Activated CD4-positive, CD25-positive, alpha-beta regulatory T cell treated with anti-CD3 and anti-CD28 coated beads, Interleukin-2, amount 50 U/mL, for 24 hours (primary cell): ENCODE measurements at regions not wholly inside any gene's neighbourhood (a gene's known extent, or its start where the extent isn't known, plus 50 kb on each side); places are given as distances from the start of the nearest gene placed in this dataset.
"Not testable (repeated sequence)": the region's sequence is repeated elsewhere in the genome, so short reads cannot be mapped to it uniquely, and the experiment has no call there.

Experiments used
- ATAC-seq, 2 donors: fragments of 150-1000 bp; cut with Tn5 transposase; one replicate each; pipeline ENCODE4 v1.10.0; 2021; ENCODE audit warnings: mild to moderate bottlenecking in 1 of 2, moderate library complexity in 1 of 2

DNA sequence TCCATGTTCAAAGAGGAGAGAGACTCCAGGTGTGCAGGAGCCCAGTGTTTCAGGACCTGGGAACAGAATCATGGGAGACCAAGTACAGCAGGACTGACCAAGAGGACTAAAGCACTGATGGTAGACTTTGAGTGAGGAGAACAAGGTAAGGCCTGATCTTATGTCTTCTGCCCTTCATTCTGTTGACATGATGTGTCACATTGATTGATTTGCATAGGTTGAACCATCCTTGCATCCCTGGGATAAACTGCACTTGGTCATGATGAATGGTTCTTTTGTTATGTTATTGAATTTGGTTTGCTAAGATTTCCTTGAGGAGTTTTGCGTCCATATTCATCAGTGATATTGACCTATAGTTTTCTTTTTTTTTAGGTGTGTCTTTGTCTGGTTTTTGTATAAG, 497.0 kb downstream of the TMEM121 start:
- no peak for ATAC-seq

DNA sequence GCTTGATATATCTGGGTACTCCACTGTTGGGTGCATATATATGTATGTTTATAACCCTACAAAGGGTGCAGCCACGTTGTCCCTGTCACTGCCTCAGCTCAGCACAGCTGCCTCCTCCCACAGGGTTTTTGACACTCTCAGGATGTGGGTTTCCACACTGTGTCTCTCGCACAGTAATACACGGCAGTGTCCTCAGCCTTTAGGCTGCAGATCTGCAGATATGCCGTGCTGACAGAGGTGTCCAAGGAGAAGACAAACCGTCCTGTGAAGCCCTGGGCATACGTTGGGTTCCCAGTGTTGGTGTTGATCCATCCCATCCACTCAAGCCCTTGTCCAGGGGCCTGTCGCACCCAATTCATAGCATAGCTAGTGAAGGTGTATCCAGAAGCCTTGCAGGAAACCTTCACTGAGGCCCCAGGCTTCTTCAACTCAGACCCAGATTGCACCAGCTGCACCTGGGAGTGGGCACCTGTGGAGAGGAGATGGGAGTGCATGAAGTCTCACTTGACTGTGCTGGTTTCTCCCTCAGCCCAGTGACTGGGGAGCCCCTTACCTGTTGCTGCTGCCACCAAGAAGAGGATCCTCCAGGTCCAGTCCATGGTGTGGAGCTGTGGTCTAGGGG, 498.7 kb downstream of the TMEM121 start:
- peak in 1 of 2 donors; percentile 69 for ATAC-seq

DNA sequence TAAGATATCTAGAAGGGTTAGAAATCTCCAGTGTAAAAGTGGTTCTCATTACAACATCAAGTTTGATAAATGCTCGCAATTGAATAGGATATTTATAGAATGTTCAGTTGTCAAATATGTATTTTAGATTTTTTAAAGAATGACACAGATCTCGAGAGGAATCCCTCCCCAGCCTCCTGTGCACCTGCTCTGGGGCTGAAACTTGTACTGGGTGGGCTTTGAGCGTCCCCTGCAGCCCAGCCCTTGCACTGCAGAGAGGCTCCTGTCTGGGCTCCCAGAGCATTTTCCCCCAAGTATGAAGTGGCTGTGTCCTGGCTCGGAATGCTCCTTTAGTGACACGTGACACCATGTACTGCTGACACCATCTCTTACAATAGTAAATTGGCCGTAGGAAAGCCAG, 499.6 kb downstream of the TMEM121 start:
- no peak for ATAC-seq

DNA sequence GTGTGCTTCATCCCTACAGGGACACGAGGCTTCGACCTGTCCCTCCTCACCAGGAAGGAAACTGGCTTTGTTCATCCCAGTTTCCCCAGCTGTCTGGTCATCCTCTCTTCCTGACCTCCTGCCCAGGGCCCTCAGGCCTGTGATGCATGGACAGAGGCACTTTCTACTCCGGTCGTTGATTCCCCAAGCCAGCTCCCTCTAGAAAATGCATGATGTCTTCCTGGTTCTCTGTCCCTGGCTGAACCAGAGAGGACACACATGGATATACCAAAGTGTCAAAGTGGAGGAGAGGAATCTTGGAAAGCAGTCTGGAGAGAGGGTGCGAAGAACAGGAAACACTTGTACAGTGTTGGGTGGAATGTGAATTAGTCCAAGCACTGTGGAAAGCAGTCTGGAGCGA, 501.4 kb downstream of the TMEM121 start:
- ATAC-seq: not testable (repeated sequence)

DNA sequence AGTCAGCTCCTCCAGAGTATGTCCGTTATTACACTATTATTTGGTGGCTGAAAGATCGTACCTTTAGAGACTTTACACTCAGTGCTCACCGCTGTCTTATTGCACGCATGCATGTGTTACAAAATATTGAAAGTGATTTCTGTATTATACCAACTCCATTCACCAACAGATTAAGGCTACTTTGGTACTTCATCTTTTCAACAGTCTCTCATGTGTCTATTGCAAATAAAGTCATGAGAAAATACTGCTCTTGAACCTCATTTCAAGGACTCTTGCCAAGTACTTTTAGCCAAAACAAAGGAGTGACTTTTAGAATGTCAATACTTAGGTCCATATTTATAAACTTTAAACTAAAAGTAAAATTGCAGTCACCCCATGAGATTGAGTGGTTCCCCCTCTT, 503.6 kb downstream of the TMEM121 start:
- ATAC-seq: no peak

DNA sequence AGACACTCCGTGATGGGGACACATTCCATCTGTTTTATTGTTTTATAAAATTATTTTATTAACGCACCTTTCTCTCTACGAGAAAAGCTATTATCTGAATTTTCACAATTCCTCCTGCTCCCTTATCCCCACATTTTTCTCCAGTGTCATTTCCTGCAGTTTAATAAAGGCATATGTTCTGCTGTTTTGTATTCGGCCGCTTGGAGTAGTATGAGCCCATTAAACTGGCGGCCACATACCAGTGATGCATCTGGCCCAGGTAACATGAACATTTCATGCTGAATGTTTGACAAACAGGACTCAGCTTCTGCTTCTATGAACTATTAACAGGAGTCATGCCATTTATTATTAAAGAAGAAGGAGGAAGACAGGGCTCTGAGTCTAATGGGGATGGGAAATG, 511.0 kb downstream of the TMEM121 start:
- no peak for ATAC-seq

DNA sequence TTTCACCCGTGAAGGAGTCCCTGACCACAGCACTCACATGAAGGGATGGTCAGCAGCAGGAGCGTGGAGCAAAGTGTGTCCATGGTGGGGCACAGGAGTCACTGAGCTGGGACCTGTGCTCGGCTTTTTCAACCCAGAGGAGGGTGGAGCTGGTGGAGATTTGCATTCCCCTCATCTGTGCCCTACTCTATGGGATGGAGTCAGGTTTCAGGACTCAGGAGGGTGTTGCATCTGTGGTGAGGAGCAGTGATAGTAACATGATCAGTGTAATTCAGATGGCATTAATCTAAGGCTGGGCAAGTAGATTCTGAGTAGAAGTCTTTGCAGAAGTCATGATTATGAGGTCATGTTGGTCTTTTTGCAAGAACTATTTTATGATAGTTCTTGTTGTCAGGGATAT, 511.9 kb downstream of the TMEM121 start:
- no peak for ATAC-seq

DNA sequence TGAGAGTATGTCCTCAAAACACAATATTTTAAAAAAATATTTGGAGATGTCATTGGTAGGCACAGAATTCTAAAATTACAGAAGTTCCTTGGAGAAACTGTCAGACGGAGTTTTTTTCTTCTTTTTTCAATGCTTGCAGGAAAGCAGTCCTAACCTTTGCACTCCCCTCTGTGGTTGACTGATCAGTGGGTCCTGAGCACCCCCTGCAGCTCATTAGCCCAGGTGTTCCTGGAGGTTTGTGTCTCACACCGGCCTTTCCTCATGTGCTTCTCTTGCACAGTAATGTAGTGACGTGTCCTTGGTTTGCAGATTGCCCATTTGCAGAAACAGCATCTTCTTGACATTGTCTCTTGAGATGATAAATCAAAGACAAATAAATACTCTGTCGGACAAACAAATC, 513.0 kb downstream of the TMEM121 start:
- peak; percentile 73 to 78 for ATAC-seq

DNA sequence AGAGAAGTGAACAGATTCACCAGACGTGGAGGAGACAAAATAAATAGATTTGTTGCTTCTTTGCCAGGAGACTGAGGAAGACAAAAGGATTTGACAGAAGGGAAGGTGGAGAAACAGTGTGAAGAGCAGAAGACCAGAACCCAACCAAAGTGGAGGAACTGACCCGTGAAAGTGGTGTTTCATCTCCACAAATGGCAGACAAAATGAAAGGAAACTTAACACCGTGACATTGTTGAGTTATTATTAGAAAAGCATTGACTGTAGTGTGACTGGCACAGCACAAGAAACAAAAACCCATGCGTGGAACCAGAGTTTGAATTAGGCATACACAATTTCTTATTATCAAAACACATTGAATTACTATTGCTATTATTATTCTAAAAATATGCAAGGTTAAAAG, 518.1 kb downstream of the TMEM121 start:
- no peak for ATAC-seq

DNA sequence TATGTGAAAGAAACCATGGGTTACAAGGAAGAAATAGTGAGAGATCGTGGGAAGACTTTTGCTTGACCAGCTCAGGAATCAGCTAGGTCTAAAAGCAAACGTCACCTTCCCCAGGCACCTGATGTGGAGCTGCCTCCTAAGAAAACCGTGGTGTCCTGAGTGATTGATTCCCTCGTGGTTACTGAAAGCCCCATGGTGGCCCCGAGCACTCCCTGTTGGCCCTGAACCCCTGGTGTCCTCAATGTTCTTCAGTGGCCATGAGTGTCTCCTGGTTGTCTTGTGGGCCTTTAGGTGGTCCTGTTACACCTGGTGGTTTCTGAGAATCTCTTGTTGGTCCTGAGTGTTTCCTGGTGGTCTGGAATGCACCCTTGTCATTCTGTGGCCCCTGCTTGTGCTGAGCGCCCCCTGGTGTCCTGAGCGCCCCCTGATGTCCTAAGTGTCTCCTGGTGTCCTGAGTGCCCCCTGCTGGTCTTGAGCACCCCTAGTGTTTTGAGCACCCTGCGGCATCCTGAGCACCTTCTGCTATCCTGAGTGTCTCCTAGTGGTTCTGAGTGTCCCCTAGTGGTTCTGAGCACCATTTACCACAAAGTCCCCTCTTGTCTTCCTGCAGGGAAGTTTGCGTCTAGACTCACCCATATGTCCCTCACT, 518.7 kb downstream of the TMEM121 start:
- peak; percentile 97 to 99 for ATAC-seq

DNA sequence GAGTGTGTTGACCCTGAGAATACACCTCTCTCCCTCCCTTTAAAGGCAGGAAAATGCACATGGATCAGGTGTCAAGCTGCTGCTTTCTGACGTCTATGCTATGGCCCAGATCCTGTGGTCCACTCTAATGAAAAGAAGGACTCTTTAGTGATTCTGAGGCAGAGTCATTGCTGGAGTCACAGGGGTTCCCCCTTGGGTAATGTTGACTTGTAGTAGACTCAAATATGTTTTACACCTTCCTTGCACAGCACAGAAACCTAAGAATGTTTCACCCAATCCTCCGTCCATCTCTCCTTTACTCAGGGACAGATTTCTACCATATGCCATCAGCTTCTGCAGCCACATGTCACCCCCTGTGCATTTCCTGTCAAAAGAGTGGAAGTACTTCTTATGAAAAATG, 525.4 kb downstream of the TMEM121 start:
- peak; percentile 13 to 33 for ATAC-seq

DNA sequence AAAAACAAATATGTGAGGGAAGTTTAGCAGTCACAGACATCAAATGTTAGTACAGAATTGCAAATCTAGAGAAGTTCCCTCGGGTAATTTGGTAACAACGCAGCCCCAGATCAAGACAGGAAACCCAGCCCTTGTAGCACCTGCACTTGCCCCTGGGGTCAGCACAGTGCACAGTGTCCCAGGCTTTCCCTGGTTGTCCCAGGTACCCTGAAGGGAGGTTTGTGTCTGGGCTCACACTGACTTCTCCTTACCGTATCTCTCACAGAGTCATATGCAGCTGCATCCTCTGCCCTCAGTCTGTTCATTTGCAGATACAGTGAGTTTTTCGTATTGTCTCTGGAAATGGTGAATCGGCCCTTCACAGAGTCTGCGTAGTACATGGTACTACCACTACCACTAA, 528.9 kb downstream of the TMEM121 start:
- ATAC-seq: no peak

DNA sequence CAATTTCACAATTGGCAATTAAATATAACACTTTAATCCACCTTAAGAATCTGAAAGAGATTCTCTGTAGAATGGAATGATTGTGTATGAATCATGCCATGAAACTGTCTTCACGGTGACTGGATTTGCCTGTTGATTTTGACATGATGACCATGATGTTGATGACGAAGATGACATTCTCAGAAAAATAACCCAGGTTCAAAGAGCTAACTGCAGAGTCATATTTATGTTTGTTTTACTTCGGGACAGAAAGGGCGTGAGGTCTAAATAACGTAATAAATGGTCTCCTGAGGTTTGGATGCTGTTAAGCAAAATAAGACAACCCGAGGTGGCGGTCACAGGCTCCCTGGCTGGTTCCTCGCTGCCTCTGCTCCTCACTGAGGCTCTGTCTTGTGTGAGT, 532.0 kb downstream of the TMEM121 start:
- ATAC-seq: peak; percentile 39 to 69

DNA sequence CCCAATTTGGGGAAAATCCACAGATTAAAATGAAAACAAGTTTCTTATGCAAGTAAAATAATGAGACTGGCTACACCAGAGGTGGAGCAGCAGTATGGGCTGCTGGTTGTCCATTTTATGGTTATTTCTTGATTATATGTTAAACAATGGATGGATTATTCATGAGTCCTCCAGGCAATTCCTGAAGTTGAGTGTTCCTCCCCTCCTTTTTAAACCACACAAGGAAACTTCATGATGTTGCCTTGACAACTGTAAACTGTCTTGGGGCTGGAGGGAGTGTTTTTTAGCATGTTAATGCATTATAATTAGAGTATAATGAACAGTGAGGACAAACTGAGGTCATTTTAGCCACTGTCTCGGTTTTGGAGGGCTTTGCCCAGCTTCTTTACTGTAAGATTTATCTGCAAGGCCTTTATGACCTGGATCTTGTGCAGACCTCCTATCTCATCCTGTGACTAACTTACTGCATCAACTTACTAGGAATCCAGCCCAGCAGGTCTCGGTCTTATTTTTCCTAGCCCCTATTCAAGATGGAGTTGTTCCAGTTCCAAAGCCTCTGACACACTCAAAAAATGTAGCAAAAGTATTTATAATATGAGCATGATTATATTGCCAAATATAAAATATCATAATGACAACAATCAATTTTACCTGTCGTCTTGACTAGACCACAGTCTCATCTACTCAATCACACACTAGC, 534.0 kb downstream of the TMEM121 start:
- ATAC-seq: no peak

DNA sequence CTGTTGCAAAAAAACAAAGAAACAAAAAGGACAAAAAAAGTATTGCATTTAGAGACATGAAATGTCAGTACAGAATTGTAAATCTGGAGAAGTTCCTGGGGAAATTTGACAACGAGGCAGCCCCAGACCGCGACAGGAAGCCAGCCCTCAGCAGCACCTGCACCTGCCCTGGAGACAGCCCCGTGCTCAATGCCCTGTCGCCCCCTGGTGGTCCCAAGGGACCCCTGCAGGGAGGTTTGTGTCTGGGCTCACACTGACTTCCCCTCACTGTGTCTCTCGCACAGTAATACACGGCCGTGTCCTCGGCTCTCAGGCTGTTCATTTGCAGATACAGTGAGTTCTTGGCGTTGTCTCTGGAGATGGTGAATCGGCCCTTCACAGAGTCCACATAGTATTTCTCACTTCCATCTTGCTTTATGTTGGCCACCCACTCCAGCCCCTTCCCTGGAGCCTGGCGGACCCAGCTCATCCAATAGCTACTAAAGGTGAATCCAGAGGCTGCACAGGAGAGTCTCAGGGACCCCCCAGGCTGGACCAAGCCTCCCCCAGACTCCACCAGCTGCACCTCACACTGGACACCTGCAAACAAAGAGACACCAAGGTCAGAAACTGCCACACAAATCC, 535.6 kb downstream of the TMEM121 start:
- ATAC-seq: peak; percentile 61 to 86

DNA sequence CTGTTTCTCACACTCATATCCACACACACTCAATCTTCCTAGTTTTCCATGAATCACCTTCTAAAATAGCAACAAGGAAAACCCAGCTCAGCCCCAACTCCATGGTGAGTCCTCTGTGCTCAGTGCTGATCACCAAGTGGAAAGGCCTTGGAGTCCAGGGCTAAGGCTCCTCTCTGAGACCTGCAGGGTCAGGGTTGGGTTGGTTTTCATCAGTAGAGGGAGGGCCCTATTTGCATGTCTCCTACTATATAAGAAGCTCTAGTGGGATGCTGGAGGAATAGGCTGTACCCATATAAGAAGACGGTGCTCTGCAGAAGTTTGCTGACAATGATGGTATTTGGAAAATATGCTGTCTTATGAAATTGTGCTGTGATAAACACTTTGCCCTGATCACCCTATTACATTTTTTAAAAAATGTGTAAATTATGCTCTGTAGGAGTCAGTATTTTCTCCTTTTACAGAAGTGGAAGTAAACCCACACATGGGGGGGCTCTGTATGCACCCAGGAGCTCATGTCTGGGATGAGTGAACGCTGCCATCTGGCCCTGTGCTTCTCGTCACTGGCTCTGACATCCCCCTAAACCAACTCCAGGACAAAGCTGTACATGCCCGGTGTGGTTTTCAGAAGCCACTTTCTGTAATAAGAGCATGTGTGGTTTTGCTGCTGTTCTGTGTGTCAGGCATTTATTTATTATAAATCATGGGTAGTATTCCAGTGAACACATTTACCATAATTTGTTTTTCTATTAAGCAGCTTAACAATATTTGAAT, 536.3 kb downstream of the TMEM121 start:
- no peak for ATAC-seq

DNA sequence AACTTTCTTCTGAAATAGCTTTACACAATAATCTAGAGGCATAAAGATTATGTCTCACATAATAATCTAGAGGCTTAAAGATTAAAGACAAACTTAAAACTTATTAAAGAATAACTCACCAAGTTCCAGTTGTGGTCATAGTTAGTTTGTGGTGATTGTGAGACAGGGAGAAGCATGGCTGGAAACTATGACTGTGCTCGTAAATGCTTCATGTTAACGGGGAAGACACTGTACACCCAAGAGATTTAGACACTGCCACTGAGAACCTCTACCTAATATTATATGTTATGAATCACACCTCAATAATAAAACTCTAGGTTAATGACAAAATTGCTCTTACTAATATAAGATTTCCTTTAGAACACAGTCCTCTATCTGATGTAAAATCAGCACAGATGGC, 541.6 kb downstream of the TMEM121 start:
- ATAC-seq: peak in 1 of 2 donors; percentile 56

DNA sequence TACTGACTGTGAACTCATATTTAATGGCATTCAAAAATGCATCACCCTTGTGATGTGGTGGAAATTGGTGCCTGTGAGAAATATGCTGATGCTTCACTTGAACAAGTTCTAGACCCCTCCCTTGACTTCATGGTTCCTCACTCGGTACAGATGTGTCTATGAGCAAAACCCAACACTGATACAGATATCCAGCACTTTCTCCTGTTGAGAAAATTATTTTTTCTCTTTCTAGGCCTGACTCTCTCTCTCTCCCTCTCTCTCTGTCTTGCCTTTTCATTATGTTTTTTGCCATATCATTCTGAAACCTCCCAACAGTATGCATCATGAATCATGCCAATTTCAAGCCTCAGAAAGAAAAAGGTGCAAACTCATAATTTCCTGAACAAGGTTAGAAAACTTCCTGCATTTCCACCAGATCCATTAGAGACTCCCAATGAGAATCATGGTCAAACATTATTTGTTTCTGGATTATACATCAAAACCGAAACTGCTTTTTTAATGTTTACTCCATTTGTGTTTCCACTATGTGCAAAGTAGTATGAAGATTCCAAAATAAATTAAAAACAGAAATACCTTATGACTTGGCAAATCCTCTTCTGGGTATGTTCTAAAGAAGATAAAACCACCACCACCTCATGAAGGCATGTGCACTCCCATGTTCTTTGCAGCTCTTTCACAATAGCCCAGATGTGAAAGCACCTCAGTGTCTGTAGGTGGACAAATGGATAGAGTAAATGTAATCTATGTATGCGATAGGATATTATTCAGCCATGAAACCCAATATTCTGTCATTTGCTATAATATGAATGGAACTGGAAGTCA, 543.6 kb downstream of the TMEM121 start:
- peak; percentile 55 to 69 for ATAC-seq

DNA sequence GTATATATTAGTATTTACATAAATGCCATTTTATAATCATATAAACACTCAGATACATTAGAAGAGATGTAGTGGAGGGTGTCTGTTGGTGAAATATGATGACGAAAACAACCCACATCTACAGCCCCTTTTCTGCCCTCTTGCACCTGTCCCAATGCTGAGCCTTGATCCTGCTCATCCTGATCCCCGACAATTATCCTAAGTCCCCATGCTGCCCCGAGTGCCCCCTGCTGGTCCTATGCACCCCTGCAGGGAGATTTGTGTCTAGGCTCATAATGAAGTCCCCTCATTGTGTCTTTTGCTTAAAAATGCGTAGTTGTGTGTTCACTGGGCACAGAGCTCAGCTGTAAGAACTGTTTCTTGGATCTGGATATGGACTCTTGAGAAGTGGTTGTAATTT, 554.5 kb downstream of the TMEM121 start:
- no peak for ATAC-seq

DNA sequence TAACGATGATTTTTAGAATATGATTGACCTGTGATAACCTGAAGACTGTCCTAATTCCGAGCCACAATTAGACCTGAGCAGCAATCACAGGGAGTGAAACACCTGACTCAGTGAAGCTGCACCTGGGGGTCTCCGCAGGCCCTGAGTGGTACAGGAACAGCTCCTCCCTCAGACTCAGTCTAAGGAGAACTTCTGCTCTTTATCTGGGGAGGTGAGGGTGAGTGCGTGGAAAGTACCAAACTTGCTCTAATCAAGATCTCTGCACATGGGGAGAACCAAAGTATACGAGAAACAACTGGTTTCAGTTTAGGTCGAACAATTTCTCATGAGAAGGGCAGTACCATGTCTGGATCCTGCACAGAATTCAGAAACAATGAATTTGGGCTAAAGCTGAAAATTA, 555.3 kb downstream of the TMEM121 start:
- ATAC-seq: not testable (repeated sequence)

DNA sequence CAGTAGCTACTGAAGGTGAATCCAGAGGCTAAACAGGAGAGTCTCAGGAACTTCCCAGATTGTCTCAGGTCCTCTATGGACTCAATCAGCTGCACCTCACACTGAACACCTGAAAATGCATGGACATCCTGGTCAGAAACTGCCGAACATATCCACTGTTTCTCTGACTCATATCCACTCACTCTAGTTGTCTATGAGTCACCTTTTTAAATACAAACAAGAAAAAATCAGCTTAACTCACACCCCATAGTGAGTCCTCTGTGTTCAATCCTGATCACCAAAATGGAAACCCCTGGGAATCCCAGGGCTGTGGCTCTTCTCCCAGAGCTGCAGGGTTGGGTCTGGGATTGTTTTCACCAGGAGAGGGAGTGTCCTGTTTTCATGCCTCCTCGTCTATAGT, 556.7 kb downstream of the TMEM121 start:
- no peak for ATAC-seq

DNA sequence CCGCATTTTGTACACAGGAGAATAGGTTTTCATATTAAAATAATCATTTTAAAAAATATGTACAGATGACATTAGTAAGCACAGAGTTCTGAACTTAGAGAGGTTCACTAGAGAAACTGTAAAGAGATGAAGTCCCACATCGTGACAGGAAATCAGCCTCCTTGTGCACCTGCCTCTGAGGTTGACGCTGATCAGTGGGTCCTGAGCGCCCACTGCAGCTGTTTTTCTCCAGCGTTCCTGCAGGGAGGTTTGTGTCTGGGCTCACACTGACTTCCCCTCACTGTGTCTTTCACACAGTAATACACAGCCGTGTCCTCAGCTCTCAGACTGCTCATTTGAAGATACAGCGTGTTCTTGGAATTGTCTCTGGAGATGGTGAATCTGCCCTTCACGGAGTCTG, 561.5 kb downstream of the TMEM121 start:
- no peak for ATAC-seq
